Stimulated activated CD8-positive, alpha-beta memory T cell treated with anti-CD3 and anti-CD28 coated beads, Interleukin-4, amount 100 ng/mL, for 4 hours (primary cell): ENCODE measurements at regions not wholly inside any gene's neighbourhood (a gene's known extent, or its start where the extent isn't known, plus 50 kb on each side); places are given as distances from the start of the nearest gene placed in this dataset.
"Not testable (repeated sequence)": the region's sequence is repeated elsewhere in the genome, so short reads cannot be mapped to it uniquely, and the experiment has no call there.

Experiments
- DNase-seq, 2 donors: peaks; one replicate each; pipeline ENCODE4 v3.0.0-alpha.2; 2020; ENCODE audit warnings: low read depth in 2 of 2, low spot score in 1 of 2

DNA sequence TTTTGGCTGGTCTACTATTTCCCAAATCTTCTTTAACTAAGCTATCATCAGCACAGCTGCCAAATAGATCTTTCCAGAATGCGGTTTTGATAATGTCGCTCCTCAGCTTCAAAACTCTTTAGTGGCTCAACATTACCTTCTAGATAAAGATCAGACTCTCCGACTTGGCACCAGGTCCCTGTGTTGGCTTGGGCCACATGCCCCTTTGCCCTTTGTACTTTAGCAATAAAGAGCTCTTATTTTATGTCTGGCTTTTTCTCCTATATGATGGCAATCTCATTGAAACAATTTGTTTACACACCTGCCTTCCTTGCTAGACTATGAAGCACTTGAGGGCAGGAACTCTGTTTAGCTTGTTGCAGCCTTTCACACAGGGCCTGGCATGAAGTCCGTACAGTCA, 128.9 kb upstream of the GATA6 start:
- DNase-seq = no peak

DNA sequence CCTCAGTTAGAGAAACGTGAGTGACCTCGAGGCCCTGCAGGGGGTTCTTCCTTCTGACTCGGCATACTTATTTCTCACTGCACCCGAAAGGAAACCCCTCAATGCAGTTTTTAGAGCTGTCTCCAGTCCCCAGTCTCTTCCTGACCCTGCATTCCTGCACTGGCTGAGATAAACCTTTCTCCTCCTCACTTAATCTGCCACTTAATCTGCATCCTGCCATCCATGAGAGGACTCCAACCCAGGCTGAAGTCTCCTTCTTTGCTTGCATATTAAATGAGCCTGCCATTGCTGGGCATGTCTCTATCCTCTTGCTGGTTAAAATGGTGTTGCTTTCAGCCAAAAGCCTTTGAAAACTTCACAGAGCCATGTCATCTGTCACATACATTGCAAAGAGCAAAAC, 125.6 kb upstream of the GATA6 start:
- no peak for DNase-seq

DNA sequence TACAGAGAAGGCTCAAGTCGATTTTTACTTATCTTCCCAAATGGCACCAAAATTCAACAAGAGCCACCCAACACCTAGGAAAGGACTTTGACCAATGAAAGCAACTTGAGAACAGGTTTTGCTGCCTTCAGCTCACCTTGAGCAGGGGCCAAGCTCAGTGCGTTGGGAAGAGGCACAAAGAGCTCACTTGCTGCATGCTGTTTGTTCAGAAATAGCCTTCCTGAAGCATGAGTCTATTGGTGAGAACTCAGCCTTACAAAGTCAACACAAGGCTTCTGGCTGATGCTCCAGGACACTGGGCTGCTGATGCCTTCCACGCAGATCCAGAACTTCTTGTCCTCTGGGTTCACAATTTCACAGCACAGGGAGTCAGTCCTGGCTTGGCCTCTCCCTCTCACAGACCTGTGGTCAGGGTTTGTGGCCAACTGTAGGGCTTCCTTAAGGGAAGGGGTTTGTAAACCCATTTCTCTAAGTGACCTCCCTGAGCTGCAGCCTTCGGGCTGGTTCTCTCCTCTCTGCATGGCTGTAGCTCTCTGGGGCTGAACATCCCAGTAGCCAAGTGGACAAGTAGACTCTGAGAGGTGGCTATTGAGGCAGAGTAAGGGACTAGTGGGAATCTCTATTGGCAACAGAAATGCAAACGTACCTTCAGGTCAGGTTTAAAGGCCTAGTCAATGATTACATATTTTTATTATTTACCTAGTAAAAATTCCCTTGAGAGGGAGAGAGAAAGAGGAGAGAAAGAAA, 124.7 kb upstream of the GATA6 start:
- no peak for DNase-seq

DNA sequence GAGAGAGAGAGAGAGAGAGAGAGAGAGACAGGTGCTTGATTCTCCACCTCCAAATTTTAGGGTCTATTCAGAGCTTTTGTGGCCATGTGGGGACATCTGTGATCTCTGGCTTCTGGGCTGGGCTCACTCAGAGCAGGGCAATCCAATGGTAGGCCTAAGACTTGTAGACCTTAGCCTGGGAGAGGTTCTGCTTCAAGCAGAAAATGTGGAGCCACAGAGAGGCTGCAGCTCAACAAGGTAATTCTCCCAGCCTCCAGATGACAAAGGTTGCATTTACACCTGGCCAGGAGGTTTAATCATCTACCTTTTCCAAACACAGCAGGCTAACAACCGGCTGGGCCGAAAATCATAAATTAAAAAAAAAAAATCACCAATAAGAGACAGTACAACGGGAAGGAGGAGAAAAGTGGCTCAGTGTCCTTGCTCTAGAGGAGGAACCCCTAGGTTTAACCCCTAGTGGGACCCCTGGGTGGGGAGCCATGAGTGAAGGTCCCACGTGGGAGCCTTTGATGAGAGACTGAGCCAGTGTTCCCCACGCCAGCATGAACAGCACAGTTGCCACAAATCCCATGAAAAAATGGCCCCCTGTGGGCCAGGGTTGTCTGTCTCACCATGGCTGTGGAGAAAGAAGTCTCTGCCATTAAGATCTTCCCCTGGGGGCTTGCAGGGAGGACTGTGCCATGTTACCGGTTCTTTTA, 124.0 kb upstream of the GATA6 start:
- no peak for DNase-seq

DNA sequence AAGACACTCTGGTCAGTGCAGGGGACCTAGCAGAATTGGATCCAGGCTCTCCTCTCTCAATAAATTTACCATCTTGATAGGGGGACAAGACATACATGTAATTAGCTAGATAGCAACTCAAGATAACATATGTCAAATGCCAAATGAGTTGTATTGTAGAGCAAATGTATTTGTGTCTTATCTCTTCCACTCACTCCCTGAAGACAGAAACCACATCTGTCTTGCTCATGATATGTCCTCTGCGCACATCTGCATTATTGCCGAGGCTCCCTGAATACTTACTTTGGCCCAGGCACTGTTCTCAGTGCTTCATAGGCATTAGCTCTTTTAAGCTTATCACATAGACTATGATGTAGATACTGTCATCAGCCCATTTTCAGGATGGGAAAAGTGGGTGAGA, 122.9 kb upstream of the GATA6 start:
- no peak for DNase-seq

DNA sequence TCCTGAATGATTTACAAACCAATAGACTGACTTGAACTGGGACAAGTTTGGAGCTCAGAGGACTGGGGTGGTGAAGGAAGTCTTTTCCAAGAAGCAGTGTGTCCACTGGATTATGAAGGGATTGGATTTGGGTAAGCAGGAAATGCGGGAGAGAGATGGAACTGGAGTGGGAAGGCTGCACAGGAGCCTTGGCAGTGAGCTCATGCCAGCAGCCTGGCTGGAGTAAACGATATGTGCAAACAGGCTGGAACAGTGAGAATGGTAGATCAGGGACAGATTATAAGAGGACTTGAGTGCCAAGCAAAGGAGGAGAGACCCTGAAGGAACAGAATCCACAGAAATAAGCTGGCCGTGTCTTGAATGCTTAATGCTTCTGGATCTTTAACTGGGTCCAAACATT, 121.9 kb upstream of the GATA6 start:
- DNase-seq = no peak

DNA sequence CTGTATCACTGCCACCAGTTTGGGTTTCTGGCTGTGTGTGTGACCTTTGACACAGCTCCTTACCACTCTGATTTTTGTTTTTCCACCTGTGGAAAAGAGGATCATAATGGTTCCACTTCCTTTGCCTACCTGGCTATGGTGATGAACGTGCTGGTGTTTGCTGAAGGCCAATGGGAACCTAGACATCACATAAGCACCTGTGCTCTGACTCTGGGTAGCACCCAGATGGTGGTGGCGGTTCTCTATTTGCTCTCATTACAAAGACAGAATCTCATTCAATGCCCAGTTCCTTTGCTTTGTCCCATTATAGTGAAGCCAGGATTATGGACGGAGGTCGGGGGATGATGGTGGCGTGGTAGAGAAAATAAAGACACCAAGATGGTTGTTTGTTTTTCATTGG, 121.2 kb upstream of the GATA6 start:
- DNase-seq = no peak

DNA sequence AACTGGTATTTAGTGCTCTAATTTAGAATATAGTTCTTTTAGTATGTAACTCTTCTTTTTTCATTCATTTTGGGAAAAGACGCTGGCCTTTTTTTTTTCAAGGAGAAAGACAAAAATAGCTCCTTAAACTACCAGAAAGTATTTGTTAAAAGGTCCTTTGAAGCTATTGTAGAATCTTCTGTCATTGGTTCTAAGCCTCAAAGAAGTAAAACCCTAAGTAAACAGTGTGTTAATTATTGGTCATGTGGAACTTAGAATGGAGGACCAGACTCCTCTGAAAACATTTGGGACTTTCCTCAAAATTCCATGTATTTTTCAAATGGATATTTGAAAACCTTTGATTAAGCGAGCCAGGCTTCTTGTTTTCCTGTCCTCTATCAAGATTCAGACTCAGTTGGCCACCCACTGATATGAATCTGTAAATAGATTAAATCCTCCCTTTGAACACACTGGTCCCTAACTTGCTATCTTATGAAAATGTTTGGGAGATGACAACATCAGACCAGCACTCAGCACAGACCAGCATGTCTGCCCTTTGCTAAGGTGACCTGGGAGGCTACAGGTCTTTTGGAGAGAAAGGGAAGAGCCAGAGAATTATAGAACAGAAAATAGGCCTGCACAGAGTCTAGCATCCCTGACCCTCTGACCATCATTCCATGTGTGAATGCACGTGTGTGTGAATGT, 120.3 kb upstream of the GATA6 start:
- DNase-seq = no peak

DNA sequence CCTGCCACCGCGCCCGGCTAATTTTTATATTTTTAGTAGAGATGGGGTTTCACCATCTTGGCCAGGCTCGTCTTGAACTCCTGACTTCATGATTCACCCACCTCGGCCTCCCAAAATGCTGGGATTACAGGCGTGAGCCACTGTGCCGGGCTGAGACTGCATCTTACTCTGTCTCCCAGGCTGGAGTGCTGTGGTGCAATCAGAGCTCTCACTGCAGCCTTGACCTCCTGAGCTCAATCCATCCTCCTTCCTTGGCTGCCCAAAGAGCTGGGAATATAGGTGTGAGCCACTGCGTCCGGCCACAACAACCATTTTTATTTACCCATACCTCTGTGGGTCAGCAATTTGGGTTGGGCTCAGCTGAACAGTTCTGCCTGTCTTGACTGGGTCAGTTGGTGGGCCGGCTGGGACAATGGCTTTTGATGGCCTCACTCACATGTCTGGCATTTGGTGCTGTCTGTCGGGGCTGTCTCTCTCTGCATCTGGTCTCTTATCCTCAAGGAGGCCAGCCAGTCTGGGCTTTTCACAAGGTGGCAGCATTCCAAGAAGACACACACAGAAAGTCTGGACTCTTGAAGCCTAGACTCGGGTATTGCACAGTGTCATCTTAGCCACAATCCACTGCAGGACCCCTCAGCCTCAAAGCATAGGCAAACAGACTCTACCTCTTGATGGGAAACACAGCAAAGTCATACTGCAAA, 116.8 kb upstream of the GATA6 start:
- no peak for DNase-seq

DNA sequence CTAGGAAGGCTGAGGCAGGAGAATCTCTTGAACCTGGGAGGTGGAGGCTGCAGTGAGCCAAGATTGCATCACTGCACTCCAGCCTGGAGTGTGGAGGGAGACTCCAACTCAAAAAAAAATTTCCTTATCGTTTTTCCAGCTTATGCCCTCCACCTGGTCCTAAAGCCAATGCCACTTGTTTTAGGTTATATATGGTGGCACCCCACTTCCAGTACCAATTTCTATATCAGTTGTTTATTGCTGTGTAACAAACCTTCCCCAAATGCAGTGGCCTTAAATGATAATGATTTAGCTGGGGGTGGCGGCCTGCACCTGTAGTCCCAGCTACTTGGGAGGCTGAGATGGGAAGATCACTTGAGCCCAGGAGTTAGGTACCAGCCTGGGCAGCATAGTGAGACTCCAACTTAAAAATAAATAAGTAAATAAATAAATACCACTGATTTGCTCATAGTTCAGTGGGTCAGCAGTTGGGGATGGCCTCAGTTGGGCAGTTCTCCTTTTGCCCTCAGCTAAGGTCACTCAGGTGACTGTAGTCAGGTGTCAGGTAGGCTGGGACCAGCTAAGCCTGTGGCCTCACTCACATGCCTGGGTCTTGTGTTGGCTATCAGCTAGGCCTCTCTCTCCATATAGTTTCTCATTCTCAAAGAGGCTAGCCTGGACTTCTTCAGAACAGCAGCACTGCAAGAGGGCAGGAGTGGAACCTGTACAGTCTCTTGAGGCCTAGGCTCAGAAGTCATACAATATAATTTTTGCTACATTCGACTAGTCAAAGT, 113.7 kb upstream of the GATA6 start:
- no peak for DNase-seq

DNA sequence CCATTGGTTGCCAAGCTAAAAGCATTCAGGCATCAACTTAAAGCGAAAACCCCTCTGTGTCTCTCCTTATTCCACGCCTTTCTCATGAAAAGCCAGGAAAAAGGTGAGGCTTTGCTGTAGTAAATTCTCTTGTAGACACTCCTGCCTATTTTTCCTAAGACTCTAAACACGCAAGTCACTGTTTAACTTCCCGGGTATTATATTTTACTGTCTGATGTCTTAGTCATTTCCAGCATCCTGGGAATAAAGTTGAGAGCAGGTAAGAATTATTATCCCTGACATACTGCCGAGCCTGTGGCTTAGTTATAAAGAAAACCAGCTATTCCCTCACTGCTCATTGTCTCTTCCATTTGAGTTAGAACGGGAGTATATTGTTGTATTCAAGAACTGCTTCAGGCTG, 112.4 kb upstream of the GATA6 start:
- no peak for DNase-seq

DNA sequence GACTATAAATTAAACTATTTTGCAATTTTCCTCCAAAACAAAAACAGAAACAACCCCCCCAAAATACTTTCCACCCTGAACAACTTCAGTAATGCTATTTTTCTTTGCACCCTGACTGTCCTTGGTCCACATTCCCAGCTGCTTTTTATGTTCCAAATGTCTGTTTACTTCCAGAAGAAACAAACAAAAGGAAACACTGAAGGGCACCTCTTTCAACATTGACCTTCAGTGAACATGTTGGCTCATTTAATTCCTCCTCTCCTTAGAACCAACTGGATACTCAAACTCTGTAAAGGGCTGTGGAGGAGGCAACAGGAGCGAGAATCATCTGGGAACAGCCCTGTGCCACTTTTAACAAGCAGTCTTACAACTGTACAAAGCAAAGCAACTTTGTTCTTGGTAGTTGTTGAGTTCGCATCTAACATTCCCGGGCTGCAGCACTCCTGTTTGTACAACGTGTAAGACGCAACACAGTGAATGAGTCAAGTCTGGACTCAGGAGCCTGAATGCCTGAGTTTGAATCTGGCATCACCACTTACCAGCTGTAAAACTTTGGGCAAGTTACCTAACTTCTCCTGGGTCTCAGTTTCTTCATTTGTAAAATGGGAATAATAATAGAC, 111.4 kb upstream of the GATA6 start:
- DNase-seq = no peak

DNA sequence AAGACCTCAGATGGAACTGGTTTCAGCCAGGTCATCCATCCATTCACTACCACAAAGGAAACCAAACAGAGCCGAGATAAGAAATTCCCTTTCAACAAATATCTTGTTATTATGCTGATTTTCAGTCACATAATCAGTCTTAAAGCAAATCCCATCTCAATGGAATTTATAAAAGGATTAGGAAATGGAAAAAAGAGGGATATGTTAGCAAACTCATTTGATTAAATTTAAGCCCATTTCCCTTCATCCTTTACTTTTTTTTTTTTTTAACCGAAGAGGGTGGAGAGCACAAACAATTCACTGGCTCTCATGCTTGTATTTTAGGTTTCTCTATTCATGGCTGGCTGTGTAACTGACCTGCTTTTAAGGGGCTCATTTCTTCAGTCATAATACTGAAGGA, 109.0 kb upstream of the GATA6 start:
- no peak for DNase-seq

DNA sequence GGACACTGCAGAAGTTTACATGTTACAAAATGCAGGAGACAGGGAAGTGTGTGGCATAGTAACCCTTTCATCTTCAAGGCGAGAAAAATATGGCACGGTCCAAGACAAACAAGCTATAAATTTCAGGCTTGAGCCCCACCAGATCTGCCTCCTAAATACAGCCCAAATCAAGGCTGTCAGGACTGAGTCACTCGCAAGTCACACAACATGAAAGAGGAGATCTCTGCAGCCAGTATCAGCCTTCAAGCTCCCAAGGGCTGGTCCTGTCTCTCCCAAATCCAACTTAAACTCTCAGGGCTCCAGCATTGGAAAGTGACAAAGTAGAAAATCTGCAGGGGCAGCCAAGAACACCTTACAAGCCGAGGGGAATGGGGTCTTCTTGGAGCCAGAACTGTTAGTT, 106.3 kb upstream of the GATA6 start:
- no peak for DNase-seq

DNA sequence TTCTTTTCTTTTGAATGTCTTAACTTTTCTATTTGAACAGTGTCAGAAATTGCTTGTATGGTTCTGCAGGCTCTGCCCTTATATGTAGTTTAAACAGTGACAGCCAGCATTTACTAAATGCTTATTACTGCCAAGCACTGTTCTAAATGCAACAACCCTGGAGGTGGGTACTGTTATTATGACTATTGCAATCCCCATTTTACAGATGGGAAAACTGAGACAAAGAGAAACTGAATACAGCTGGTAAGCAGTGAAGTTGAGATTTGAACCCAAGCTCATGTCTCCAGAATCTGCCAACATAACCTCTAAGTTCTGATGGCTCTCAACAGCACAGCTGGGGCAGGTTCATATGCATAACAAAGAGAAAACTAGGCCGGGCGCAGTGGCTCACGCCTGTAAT, 105.7 kb upstream of the GATA6 start:
- DNase-seq = no peak

DNA sequence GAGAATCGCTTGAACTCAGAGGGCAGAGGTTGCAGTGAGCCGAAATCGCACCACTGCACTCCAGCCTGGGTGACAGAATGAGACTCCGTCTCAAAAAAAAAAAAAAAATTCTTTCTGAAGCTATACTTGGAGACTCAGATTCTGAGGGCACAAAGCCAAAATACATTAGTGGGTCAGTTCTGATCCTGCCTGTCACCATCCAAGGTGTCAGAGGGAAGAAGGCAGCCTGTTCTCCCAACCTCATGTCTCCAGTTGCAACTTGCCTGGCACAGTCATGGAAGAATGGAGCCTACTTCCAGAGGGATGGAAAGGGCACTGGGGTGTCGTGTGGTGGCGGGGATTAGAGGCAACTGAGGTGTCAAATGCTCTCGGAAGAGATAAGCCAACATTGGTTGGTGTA, 104.8 kb upstream of the GATA6 start:
- DNase-seq = no peak

DNA sequence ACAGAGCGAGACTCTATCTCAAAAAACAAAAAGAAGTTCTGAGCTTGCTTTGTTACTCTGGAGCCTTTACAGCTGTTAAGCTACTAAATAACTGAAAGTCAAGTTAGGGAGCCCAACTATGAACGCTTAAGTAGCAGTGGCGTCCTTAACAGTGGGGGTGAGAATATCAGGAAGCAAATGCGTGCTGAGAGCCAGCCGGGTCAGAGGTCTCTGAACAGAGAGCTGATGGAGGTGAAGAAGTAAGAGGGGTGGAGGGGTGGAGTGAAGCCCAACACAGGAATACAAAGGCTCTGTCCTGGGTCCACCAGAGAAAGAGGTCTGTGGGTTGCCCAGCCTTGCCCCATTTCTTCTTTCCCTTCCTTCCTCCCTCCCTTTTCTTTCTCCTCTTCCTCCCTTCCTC, 104.1 kb upstream of the GATA6 start:
- DNase-seq = no peak

DNA sequence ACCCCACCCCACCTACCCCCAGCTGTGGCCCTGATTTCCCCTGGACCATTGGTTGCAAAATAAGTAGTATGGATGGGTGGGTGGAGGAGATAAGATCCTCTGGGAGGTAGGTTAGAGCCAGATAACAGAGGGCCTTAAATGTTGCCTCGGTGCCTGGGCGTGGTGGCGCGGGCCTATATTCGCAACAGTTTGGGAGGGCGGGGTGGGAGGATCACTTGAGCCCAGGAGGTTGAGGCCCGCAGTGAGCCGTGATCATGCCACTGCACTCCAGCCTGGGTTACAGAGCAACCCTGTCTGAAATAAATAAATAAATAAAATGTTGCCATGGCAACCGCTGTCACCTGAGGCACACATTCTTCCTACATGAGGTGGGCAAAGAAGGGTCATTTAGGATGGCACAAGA, 103.3 kb upstream of the GATA6 start:
- DNase-seq = no peak

DNA sequence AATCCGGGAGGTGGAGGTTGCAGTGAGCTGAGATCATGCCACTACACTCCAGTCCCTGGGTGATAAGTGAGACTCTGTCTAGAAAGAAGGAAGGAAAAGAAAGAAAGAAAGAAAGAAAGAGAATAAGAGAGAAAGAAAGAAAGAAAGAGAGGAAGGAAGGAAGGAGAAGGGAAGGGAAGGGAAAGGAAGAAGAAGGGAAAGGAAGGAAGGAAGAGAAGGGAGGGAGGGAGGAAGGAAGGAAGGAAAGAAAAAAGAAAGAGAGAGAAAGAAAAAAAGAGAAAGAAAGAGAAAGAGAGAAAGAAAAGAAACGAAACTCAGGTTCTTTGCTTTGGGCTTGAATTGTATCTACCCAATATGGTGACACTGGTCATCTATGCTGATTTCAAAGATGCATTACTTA, 102.3 kb upstream of the GATA6 start:
- DNase-seq = no peak

DNA sequence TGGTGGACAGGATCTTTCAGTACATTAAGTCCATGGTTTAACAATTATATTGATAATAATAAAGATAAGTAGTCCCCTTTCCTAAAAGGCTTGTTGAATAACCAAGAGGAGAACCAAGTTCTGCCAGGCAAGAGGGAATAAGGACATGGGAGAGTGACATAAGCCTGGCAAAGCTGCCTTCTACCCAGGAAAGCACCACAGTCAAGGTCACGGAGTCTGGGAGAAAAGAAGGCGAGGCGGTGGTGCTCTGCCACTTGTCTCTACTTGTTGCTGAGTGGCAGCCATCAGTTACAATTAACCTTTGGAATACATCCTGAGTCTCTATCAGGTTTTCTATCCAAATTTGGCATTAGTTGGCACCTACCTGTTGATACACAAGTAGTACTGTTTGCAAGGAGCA, 101.7 kb upstream of the GATA6 start:
- no peak for DNase-seq

DNA sequence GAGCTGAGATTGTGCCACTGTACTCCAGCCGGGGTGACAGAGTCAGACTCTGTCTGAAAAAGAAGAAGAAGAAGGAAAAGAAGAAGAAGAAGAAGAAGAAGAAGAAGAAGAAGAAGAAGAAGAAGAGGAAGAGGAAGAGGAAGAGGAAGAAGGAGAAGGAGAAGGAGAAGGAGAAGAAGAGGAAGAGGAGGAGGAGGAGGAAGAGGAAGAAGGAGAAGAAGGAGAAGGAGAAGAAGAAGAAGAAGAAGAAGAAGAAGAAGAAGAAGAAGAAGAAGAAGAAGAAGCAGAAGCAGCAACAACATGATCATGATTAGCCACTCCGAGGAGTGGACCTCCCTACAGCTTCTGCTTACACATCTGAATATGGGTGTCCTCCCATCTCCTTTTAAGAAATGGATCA, 100.6 kb upstream of the GATA6 start:
- not testable (repeated sequence) for DNase-seq
